CD14-positive monocyte (primary cell): ENCODE measurements at regions not wholly inside any gene's neighbourhood (a gene's known extent, or its start where the extent isn't known, plus 50 kb on each side); places are given as distances from the start of the nearest gene placed in this dataset.

Experiments used
- DNase-seq, 3 donors: peaks; one replicate each; pipeline ENCODE4 v3.0.0-alpha.2; 2011 to 2022
- H2AFZ ChIP-seq: 2 replicates; pipeline ENCODE4 v1.6.0; 2012; ENCODE audit warnings: mild to moderate bottlenecking, low read depth, low read length, inconsistent platforms; ENCODE audit not compliant: insufficient read depth, poor library complexity, severe bottlenecking
- H3K27ac ChIP-seq, 2 donors: 1 replicate in 1 of 2; 2 replicates in 1 of 2; pipeline ENCODE4 v1.5.1; 2012 to 2013; ENCODE audit warnings: low read length in 2 of 2, control low read depth in 1 of 2, inconsistent platforms in 1 of 2, low read depth in 1 of 2, mild to moderate bottlenecking in 1 of 2
- H3K27me3 ChIP-seq, 2 donors: one replicate each; pipeline versions ENCODE4 v1.6.0 to v1.6.1; 2011 to 2013; ENCODE audit warnings: low read length in 2 of 2; ENCODE audit not compliant: control insufficient read depth in 2 of 2, insufficient read depth in 2 of 2
- H3K36me3 ChIP-seq, 2 donors: replicated peaks in 1 of 2; 1 replicate in 1 of 2; 2 replicates in 1 of 2; pipeline versions ENCODE4 v1.5.1 to v1.6.1; 2012 to 2013; ENCODE audit warnings: low read length in 2 of 2, control low read depth in 1 of 2, inconsistent platforms in 1 of 2, mild to moderate bottlenecking in 1 of 2; ENCODE audit not compliant: insufficient read depth in 2 of 2, control insufficient read depth in 1 of 2
- H3K4me1 ChIP-seq, 2 donors: 1 replicate in 1 of 2; 2 replicates in 1 of 2; pipeline versions ENCODE4 v1.5.1 to v1.6.1; 2012 to 2013; ENCODE audit warnings: low read length in 2 of 2, control low read depth in 1 of 2, inconsistent platforms in 1 of 2, mild to moderate bottlenecking in 1 of 2, moderate library complexity in 1 of 2; ENCODE audit not compliant: insufficient read depth in 2 of 2, control insufficient read depth in 1 of 2
- H3K4me2 ChIP-seq: replicated peaks from 2 replicates; pipeline ENCODE3; 2012; ENCODE audit warnings: low read length, moderate library complexity, mild to moderate bottlenecking; ENCODE audit not compliant: poor library complexity, severe bottlenecking; ENCODE audit errors: extremely low read depth
- H3K4me3 ChIP-seq, 3 experiments: fragments of 200-600 bp in 1 of 3; sonication (generic) in 1 of 3; replicated peaks in 1 of 3; 1 replicate in 2 of 3; 2 replicates in 1 of 3; pipeline ENCODE4 v1.5.1; 2011 to 2013; ENCODE audit warnings: low read length in 3 of 3, mild to moderate bottlenecking in 3 of 3, control low read depth in 2 of 3, low read depth in 2 of 3, inconsistent platforms in 1 of 3, moderate library complexity in 1 of 3
- H3K79me2 ChIP-seq: 2 replicates; pipeline ENCODE4 v1.6.0; 2012; ENCODE audit warnings: mild to moderate bottlenecking, control low read depth, inconsistent platforms, low read length, moderate library complexity; ENCODE audit not compliant: insufficient read depth
- H3K9ac ChIP-seq: 2 replicates; pipeline ENCODE4 v1.6.0; 2017; ENCODE audit warnings: low read length, mild to moderate bottlenecking; ENCODE audit not compliant: insufficient read depth, poor library complexity, severe bottlenecking
- H3K9me3 ChIP-seq, 2 donors: replicated peaks in 1 of 2; 1 replicate in 1 of 2; 2 replicates in 1 of 2; pipeline versions ENCODE4 v1.5.1 to v1.6.1; 2012 to 2013; ENCODE audit warnings: low read length in 2 of 2, control low read depth in 1 of 2; ENCODE audit not compliant: control insufficient read depth in 1 of 2, insufficient read depth in 1 of 2
- H4K20me1 ChIP-seq: 2 replicates; pipeline ENCODE4 v1.6.0; 2012; ENCODE audit warnings: mild to moderate bottlenecking, low read length, control low read depth, moderate library complexity; ENCODE audit not compliant: insufficient read depth
- H3K27ac Mint-ChIP-seq, 7 donors: one replicate each; pipeline ENCODE4 v1.8.0; 2020; ENCODE audit warnings: mild to moderate bottlenecking in 7 of 7, mixed read lengths in 7 of 7, moderate library complexity in 6 of 7, inconsistent platforms in 2 of 7
- H3K27me3 Mint-ChIP-seq, 3 donors: one replicate each; pipeline ENCODE4 v1.8.0; 2021 to 2022; ENCODE audit warnings: low read depth in 3 of 3, mild to moderate bottlenecking in 3 of 3, mixed read lengths in 3 of 3, moderate library complexity in 3 of 3, inconsistent platforms in 1 of 3
- H3K36me3 Mint-ChIP-seq, 2 donors: one replicate each; pipeline ENCODE4 v1.8.0; 2020; ENCODE audit warnings: mixed read lengths in 2 of 2, inconsistent platforms in 1 of 2, mild to moderate bottlenecking in 1 of 2
- H3K4me1 Mint-ChIP-seq: one replicate; pipeline ENCODE4 v1.8.0; 2020; ENCODE audit warnings: mild to moderate bottlenecking, mixed read lengths
- H3K4me3 Mint-ChIP-seq, 2 donors: one replicate each; pipeline ENCODE4 v1.8.0; 2020; ENCODE audit warnings: mild to moderate bottlenecking in 2 of 2, mixed read lengths in 2 of 2, moderate library complexity in 1 of 2
- H3K9me3 Mint-ChIP-seq, 7 donors: one replicate each; pipeline ENCODE4 v1.8.0; 2020 to 2022; ENCODE audit warnings: mixed read lengths in 7 of 7, mild to moderate bottlenecking in 6 of 7, moderate library complexity in 6 of 7, inconsistent platforms in 2 of 7
- CTCF ChIP-seq: fragments of 200-600 bp; IDR thresholded peaks from one replicate; pipeline ENCODE4 v1.8.0; 2022; ENCODE audit warnings: antibody characterized with exemption, mild to moderate bottlenecking
- WGBS: methylation state at CpG from one replicate; pipeline ENCODE4 v1.1.5; 2013; ENCODE audit warnings: missing lambda C conversion rate; ENCODE audit not compliant: insufficient coverage; 5-methylcytosine and 5-hydroxymethylcytosine counted together
- intact Hi-C, 2 donors: fragments of 100-400 bp; cut with micrococcal nuclease; formaldehyde crosslinking; loops; one replicate each; pipeline versions ENCODE4 v1.15.0 to v1.15.1; 2023

GRCh38 chrX:109848461-109849050 lies 115.5 kb upstream of the ACSL4 start:
- H3K36me3 Mint-ChIP-seq = no peaks in the 10 kb centered on the region
- H3K4me1 Mint-ChIP-seq = peaks cover 41% of the 10 kb centered on the region
- no peak overlapping the region for H3K4me3 Mint-ChIP-seq
- DNase-seq = no peak
- peak overlapping the region in 3 of 7 donors; percentile 27 to 59 (median 46) for H3K27ac Mint-ChIP-seq
- H2AFZ ChIP-seq = no peak overlapping the region
- H3K27ac ChIP-seq = no peak overlapping the region
- no peak overlapping the region for H3K4me3 ChIP-seq
- H3K79me2 ChIP-seq = no peaks in the 10 kb centered on the region
- no peak overlapping the region for H3K4me2 ChIP-seq
- H3K9me3 ChIP-seq = no peaks in the 10 kb centered on the region
- intact Hi-C loops = loop anchor here in 1 of 2 donors (10.0 kb wide), 1 partner anchor 114 kb away; the partner anchor contains the start of gene ACSL4
- WGBS = no CpG with 5 or more reads among the region's 4 CpGs
- H3K27me3 Mint-ChIP-seq = peaks cover 0 to 23% (median 0%) of the 10 kb centered on the region in 3 donors
- no peak for TF ChIP-seq CTCF
- H3K9ac ChIP-seq = no peak overlapping the region
- no peaks in the 10 kb centered on the region for H4K20me1 ChIP-seq
- no peaks in the 10 kb centered on the region for H3K36me3 ChIP-seq
- peaks cover 33 to 40% of the 10 kb centered on the region in 2 donors for H3K4me1 ChIP-seq
- peaks cover 0 to 3% (median 0%) of the 10 kb centered on the region in 7 donors for H3K9me3 Mint-ChIP-seq
- H3K27me3 ChIP-seq = peaks cover 0 to 9% of the 10 kb centered on the region in 2 donors

- Histone ChIP-seq H3K9ac (no peak overlapping the region), H3K9me3 (no peaks in the 10 kb centered on the region), H3K27ac (no peak overlapping the region), H4K20me1 (no peaks in the 10 kb centered on the region), H3K4me1 (peaks cover 29 to 31% of the 10 kb centered on the region in 2 donors), H2AFZ (no peak overlapping the region), H3K79me2 (no peaks in the 10 kb centered on the region), H3K4me3 (no peak overlapping the region), H3K36me3 (no peaks in the 10 kb centered on the region), H3K27me3 (peaks cover 0 to 14% of the 10 kb centered on the region in 2 donors), H3K4me2 (no peak overlapping the region)
- peaks cover 0 to 17% (median 0%) of the 10 kb centered on the region in 3 donors for H3K27me3 Mint-ChIP-seq
- DNase-seq = no peak
- TF ChIP-seq CTCF = no peak
- no peak overlapping the region for H3K4me3 Mint-ChIP-seq
- intact Hi-C loops = loop anchor here (10.0 kb wide), 1 partner anchor 139 kb away; no protein-coding TSS in a partner anchor
- peaks cover 0 to 2% of the 10 kb centered on the region in 2 donors for H3K36me3 Mint-ChIP-seq
- peaks cover 0 to 7% (median 2%) of the 10 kb centered on the region in 7 donors for H3K9me3 Mint-ChIP-seq
- H3K4me1 Mint-ChIP-seq = peaks cover 25% of the 10 kb centered on the region
- no peak overlapping the region for H3K27ac Mint-ChIP-seq
Measured at GRCh38 chrX:109854096-109854495, 121.0 kb upstream of the ACSL4 start.
